M059J (cell line): ENCODE measurements at regions not wholly inside any gene's neighbourhood (a gene's known extent, or its start where the extent isn't known, plus 50 kb on each side); places are given as distances from the start of the nearest gene placed in this dataset.
A peak's percentile ranks its signal among the peaks of the same experiment; 100 is the strongest.

ENCODE experiments used
- DNase-seq: peaks from one replicate; pipeline ENCODE4 v3.0.0-alpha.2; 2012; ENCODE audit warnings: low read depth

DNA sequence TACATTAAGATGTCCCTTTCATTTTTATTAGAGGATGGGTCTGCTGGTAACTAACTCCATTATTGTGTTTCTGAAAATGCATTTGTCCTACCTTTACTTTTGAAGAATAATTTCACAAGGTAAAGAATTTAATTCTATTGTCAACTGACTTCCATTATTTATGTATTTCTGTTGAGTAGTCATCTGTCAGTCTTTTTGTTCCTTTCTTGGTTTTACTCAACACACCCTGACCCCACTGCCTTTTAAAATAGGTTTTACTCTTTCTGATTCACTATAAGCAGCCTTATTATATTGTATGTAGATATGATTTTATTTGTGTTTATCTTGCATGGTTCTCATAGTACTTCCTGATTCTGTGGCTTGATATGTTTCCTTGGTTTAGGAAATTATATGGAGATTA, 237.5 kb downstream of the TGFB2 start:
- no peak for DNase-seq

GRCh38 chr1:218584418-218585155, 239.5 kb downstream of the TGFB2 start:
- DNase-seq: peak; percentile 95

GRCh38 chr1:218585511-218586184, 240.5 kb downstream of the TGFB2 start:
- DNase-seq: peak; percentile 95

DNA sequence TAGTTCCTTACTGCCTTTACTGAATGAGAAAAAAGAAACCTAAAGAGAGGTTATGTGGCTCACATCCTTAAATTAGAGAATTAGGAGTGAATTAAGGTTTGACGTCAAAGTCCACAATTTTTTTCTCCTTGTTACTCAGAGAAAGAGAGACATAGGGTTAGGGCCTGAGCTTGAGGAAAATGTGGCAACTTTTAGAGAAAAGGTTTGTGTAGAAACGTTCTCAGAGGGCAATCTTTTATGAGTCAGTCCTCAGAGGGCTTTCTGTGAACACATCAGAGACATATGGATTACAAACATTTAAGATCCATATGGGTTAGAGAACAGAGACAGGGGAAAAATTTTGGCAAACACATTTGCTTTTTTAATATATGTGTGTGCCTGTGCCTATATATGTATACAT, 242.8 kb downstream of the TGFB2 start:
- no peak for DNase-seq

- no peak for DNase-seq
Observed at GRCh38 chr1:218588540-218589172, 243.5 kb downstream of the TGFB2 start.

- no peak for DNase-seq
Observed at GRCh38 chr1:218589487-218589886, 244.4 kb downstream of the TGFB2 start.

DNA sequence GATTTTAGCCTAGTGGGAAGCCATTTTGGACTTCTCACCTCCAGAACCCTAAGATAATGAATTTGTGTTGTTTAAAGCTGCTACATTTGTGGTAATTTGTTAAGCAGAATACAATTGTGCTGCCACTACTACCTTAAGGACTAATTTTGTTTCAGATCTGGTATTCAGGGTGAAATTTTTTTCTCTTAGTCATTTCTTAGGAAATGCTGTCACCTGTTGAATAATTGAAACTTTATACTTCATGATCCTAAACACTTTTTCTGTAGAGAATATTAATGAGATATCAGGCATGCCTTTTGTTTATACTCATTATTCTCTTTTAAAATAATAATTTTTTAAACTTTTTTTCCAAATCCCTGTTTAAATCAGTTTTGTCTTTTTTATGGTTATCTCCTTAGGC, 246.8 kb downstream of the TGFB2 start:
- DNase-seq: peak; percentile 56

DNA sequence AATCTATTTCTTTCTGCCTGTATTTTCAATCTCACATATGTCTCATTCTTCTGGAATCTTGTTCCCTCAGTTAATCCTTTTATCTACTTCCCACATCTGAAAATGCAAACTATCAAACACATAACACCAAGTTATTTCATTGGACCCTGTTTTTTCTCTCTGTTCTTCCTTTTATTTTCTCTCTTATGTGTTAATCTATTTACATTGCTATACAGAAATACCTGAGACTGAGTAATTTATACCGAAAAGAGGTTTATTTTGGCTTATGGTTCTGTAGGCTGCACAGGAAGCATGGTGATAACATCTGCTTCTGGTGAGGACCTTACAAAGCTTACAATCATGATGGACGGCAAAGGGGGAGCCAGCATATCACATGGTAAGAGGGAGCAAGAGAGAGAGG, 247.6 kb downstream of the TGFB2 start:
- DNase-seq: peak; percentile 78

DNA sequence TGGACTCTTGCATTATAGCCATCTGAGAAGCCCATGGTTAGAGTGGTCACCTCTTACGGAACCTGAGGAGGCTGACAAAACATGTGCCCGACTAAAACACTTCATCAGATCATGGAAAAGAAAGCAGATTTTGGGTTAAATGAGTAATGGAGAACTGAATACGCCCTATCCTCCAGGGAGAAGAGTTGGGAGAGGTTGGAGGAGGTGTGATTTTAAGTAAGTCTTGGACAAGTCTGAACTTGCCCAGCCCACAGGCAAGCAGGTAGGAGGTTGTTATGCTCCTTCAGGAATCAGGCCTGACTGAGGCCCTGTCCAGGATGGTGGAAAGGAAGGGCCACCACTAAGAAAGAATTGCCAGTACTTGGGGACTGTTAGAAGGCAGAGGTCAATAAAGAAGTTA, 255.8 kb downstream of the TGFB2 start:
- DNase-seq: no peak

GRCh38 chr1:218604217-218604616, 259.1 kb downstream of the TGFB2 start:
- DNase-seq: no peak

GRCh38 chr1:218611916-218612585, 266.9 kb downstream of the TGFB2 start:
- DNase-seq: no peak

DNA sequence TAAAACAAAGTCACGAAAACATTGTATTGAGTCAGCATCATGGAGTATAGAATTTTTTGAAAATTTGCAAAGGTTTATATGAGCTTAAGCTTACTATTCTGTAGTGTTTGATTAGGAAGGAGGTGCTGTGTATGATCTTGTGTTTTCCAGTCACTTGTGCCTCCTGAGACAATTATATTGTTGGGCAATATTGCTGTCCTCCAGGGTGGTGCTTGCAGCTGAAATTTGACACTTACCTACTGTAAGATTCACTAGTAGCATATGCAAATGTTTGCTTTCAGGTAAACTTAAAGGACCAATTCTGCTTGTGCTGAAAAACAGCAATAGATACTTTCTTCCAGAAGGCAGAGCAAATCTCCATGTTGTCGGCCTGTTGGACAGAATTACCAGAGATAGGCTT, 268.0 kb downstream of the TGFB2 start:
- DNase-seq: no peak

GRCh38 chr1:218614031-218614430, 268.9 kb downstream of the TGFB2 start:
- DNase-seq: no peak

- peak; percentile 69 for DNase-seq
Observed at GRCh38 chr1:218616681-218617080, 271.5 kb downstream of the TGFB2 start.

DNA sequence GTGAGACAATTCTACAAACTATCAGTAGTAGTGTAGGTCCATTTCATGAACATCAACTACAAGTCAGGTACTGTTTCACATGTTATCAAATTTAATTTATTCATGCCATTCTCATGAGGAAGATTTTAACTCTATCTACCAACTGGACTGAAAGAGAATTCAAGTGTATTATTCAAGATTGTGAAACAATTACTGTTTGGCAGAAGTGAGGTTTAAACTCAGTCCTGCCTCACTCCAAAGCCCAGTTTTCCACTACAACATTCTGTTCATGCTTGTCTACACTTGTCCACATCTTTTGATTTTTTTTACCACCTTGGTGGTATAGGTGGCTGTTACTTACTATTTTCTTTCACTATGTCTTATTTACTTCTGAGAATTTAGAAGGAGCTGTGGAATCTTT, 272.9 kb downstream of the TGFB2 start:
- DNase-seq: peak; percentile 26

GRCh38 chr1:218620956-218621355, 275.8 kb downstream of the TGFB2 start:
- DNase-seq: peak; percentile 22

DNA sequence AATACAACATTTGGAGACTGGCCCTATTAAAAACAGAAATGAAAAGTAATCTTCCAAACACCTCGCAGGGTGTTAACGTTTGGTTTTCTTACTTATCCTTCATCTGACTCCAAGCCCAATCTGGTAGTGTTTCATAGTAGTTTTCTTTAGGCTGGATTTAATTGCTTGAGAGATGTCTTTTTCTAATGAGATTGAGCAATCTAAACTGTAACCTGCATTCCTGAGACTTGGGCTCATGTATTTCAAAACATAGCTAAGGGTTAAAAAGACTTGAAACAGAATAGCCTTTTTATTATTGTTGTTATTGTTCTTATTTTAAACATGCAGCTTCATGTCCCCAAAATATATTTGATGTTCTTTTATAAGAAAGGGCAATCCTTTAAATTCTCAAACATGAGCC, 278.9 kb downstream of the TGFB2 start:
- no peak for DNase-seq

DNA sequence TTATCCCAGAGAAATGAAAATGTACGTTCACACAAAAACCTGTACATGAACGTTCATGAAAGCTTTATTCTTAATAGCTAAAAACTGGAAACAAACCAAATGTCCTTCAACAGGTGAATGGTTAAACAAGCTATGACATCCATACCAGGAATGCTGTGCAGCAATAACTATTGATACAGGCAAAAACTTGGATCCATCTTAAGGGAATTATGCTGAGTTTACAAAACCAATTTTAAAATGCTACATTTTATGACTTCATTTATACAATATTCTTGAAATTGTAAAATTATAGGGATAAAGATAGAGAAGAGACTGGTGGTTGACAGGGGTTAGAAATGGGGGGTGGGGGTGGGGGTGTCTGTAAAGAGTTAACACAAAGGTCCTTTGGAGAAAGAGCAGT, 280.3 kb downstream of the TGFB2 start:
- DNase-seq: no peak

- no peak for DNase-seq
Observed at GRCh38 chr1:218633238-218633988, 288.3 kb downstream of the TGFB2 start.

- no peak for DNase-seq
Observed at GRCh38 chr1:218634212-218634611, 289.1 kb downstream of the TGFB2 start.

DNA sequence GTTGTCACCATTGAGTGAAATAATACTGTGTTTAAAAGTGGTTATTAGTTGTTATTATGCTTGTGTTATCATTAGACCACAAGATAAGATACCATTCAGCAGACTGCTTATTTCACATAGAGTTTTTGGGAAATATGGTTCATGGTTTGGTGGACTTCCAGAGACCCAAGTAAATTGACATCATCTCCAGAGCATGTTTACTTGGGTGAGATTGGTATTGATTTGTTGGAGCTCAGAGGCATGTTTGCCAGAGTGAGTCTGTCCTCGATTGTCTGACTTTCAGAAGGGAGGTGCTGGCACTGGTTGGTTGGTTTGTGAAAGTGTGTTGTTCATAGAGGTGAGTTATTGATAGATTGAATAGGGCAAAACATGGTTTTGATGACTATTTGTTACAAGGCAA, 291.4 kb downstream of the TGFB2 start:
- DNase-seq: no peak

DNA sequence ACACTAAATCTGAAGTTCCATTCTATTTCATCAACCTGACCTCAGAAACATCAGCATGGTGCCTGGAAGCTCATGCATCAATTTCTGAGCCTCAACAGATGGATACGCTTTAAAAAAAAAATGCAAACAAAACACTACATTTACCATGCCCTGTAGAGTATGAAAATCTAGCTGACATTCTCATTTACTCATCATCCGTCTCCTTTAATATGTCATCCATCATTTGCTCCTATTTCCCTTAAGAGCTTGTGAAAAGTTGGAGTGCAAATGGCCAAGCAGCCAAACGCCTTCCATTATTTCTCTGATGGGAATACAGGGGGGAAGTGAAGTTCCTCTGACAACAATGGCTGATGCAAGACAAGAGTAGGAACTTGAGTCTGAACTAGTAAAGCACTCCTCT, 295.0 kb downstream of the TGFB2 start:
- DNase-seq: no peak
